Hypothalamus (tissue), 51 donors: ENCODE measurements at regions not wholly inside any gene's neighbourhood (a gene's known extent, or its start where the extent isn't known, plus 50 kb on each side); places are given as distances from the start of the nearest gene placed in this dataset.
"Not testable (repeated sequence)": the region's sequence is repeated elsewhere in the genome, so short reads cannot be mapped to it uniquely, and the experiment has no call there.

ENCODE experiments used
- DNase-seq, 51 donors: peaks; one replicate each; lab custom pipeline; 2025; lab: John Stamatoyannopoulos, UW

GRCh38 chr17:14590459-14591250 lies 289.8 kb downstream of the HS3ST3B1 start:
- DNase-seq: no peak

GRCh38 chr17:14585099-14585498 lies 284.2 kb downstream of the HS3ST3B1 start:
- no peak for DNase-seq

GRCh38 chr17:14582996-14583395 lies 282.1 kb downstream of the HS3ST3B1 start:
- DNase-seq: no peak

- DNase-seq: no peak
Observed at GRCh38 chr17:14581186-14581830, 280.4 kb downstream of the HS3ST3B1 start.

- peak in 1 of 51 donors; percentile 1 for DNase-seq
Observed at GRCh38 chr17:14580499-14580898, 279.6 kb downstream of the HS3ST3B1 start.

GRCh38 chr17:14579716-14580115 lies 278.8 kb downstream of the HS3ST3B1 start:
- no peak for DNase-seq

GRCh38 chr17:14575471-14575953 lies 274.6 kb downstream of the HS3ST3B1 start:
- DNase-seq: no peak

GRCh38 chr17:14560325-14560724 lies 259.4 kb downstream of the HS3ST3B1 start:
- DNase-seq: not testable (repeated sequence)

- no peak for DNase-seq
Observed at GRCh38 chr17:14559264-14560119, 258.6 kb downstream of the HS3ST3B1 start.

GRCh38 chr17:14557480-14557879 lies 256.6 kb downstream of the HS3ST3B1 start:
- no peak for DNase-seq

- DNase-seq: no peak
Observed at GRCh38 chr17:14553847-14554246, 253.0 kb downstream of the HS3ST3B1 start.

- DNase-seq: no peak
Observed at GRCh38 chr17:14552306-14552705, 251.4 kb downstream of the HS3ST3B1 start.

GRCh38 chr17:14547556-14547955 lies 246.7 kb downstream of the HS3ST3B1 start:
- no peak for DNase-seq

GRCh38 chr17:14547016-14547415 lies 246.1 kb downstream of the HS3ST3B1 start:
- no peak for DNase-seq

GRCh38 chr17:14545156-14545906 lies 244.4 kb downstream of the HS3ST3B1 start:
- DNase-seq: no peak

- no peak for DNase-seq
Observed at GRCh38 chr17:14541714-14542113, 240.8 kb downstream of the HS3ST3B1 start.

GRCh38 chr17:14539801-14540200 lies 238.9 kb downstream of the HS3ST3B1 start:
- no peak for DNase-seq

GRCh38 chr17:14532242-14532641 lies 231.4 kb downstream of the HS3ST3B1 start:
- not testable (repeated sequence) for DNase-seq

- DNase-seq: no peak
Observed at GRCh38 chr17:14525551-14526455, 224.9 kb downstream of the HS3ST3B1 start.
